C4-2B (cell line): ENCODE measurements at regions not wholly inside any gene's neighbourhood (a gene's known extent, or its start where the extent isn't known, plus 50 kb on each side); places are given as distances from the start of the nearest gene placed in this dataset.
"Not testable (repeated sequence)": the region's sequence is repeated elsewhere in the genome, so short reads cannot be mapped to it uniquely, and the experiment has no call there.

Experiments
- H3K27ac ChIP-seq: fragments of 450-650 bp; 2 replicates; pipeline ENCODE4 v1.5.1; 2017
- CTCF ChIP-seq: fragments of 450-650 bp; conservative IDR thresholded peaks from 2 replicates; pipeline ENCODE4 v1.5.1; 2017; ENCODE audit warnings: mild to moderate bottlenecking
- ZFX ChIP-seq: fragments of 450-650 bp; IDR thresholded peaks from 2 replicates; pipeline ENCODE4 v1.6.1; 2017

GRCh38 chr12:73625226-73625625 is 912.4 kb upstream of the ATXN7L3B start:
- no peak overlapping the region for H3K27ac ChIP-seq
- TF ChIP-seq ZFX (no peak), CTCF (no peak)

- no peak for TF ChIP-seq CTCF
- TF ChIP-seq ZFX = no peak
- no peak overlapping the region for H3K27ac ChIP-seq
Measured at GRCh38 chr12:73629171-73629570, 908.5 kb upstream of the ATXN7L3B start.

GRCh38 chr12:73629893-73630831 is 907.5 kb upstream of the ATXN7L3B start:
- no peak overlapping the region for H3K27ac ChIP-seq
- TF ChIP-seq CTCF (no peak), ZFX (no peak)

- TF ChIP-seq ZFX = no peak
- TF ChIP-seq CTCF = no peak
Measured at GRCh38 chr12:73632191-73632590, 905.4 kb upstream of the ATXN7L3B start.

GRCh38 chr12:73632661-73633060 is 905.0 kb upstream of the ATXN7L3B start:
- no peak overlapping the region for H3K27ac ChIP-seq
- TF ChIP-seq ZFX (no peak), CTCF (no peak)

More at GRCh38 chr12:73632191-73632590, 905.4 kb upstream of the ATXN7L3B start:
- no peak overlapping the region for H3K27ac ChIP-seq

- H3K27ac ChIP-seq = not testable (repeated sequence)
Measured at GRCh38 chr12:73639397-73639796, 898.2 kb upstream of the ATXN7L3B start.

- H3K27ac ChIP-seq = no peak overlapping the region
- TF ChIP-seq ZFX = no peak
- peak; percentile 17 for TF ChIP-seq CTCF
Measured at GRCh38 chr12:73656375-73656774, 881.3 kb upstream of the ATXN7L3B start.

- H3K27ac ChIP-seq = no peak overlapping the region
- no peak for TF ChIP-seq ZFX
- no peak for TF ChIP-seq CTCF
Measured at GRCh38 chr12:73659802-73660201, 877.8 kb upstream of the ATXN7L3B start.
